HUES6 (cell line): ENCODE measurements at regions not wholly inside any gene's neighbourhood (a gene's known extent, or its start where the extent isn't known, plus 50 kb on each side); places are given as distances from the start of the nearest gene placed in this dataset.

ENCODE experiments used
- H3K27ac ChIP-seq: 2 replicates; pipeline ENCODE4 v1.7.0; 2013; ENCODE audit warnings: low read depth, mild to moderate bottlenecking, low read length, inconsistent platforms
- H3K27me3 ChIP-seq: 2 replicates; pipeline ENCODE4 v1.6.1; 2013; ENCODE audit warnings: low read length; ENCODE audit not compliant: control insufficient read depth, insufficient read depth
- H3K36me3 ChIP-seq: 2 replicates; pipeline ENCODE4 v1.6.1; 2013; ENCODE audit warnings: low read length; ENCODE audit not compliant: control insufficient read depth, insufficient read depth
- H3K4me1 ChIP-seq: 2 replicates; pipeline ENCODE4 v1.6.1; 2013; ENCODE audit warnings: low read length; ENCODE audit not compliant: control insufficient read depth, insufficient read depth
- H3K4me3 ChIP-seq: 2 replicates; pipeline ENCODE4 v1.5.1; 2013; ENCODE audit warnings: low read depth, low read length
- H3K9ac ChIP-seq: one replicate; pipeline ENCODE4 v1.6.1; 2013; ENCODE audit warnings: mild to moderate bottlenecking, low read length
- H3K9me3 ChIP-seq: 2 replicates; pipeline ENCODE4 v1.6.1; 2013; ENCODE audit warnings: low read depth, low read length; ENCODE audit not compliant: control insufficient read depth, insufficient read depth

GRCh38 chr5:89932771-89933181, 476.8 kb downstream of the CETN3 start:
- Histone ChIP-seq H3K4me1 (peaks cover 20% of the 10 kb centered on the region), H3K9ac (no peak overlapping the region), H3K4me3 (no peak overlapping the region), H3K27me3 (no peaks in the 10 kb centered on the region), H3K27ac (no peak overlapping the region), H3K9me3 (no peaks in the 10 kb centered on the region), H3K36me3 (no peaks in the 10 kb centered on the region)

- Histone ChIP-seq H3K27me3 (no peaks in the 10 kb centered on the region), H3K9ac (no peak overlapping the region), H3K4me3 (no peak overlapping the region), H3K27ac (peak overlapping the region; percentile 47; the same call in 1 of the 2 replicates), H3K36me3 (no peaks in the 10 kb centered on the region), H3K9me3 (no peaks in the 10 kb centered on the region), H3K4me1 (peaks cover 20% of the 10 kb centered on the region)
Measured at GRCh38 chr5:89930591-89931392, 478.8 kb downstream of the CETN3 start.

DNA sequence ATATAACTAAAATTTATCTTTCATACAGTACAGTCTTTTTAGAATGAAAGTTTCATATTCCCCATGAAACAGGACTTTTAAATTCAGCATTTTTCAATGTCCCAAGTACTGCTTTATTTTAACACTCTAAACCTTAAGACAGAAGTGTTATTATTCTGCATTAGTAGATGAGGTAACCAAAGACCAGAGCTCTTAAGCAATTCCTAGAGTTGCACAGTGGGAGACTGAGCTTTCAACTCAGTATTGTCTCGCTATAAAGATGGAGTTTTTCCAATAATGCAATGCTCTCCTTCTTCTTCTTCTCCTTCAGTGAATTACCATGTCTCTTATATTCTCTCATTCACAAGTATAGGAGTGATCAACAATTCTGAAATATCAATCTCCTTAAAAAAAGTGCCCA, 479.7 kb downstream of the CETN3 start:
- H3K36me3 ChIP-seq = no peaks in the 10 kb centered on the region
- no peak overlapping the region for H3K27ac ChIP-seq
- H3K9me3 ChIP-seq = no peaks in the 10 kb centered on the region
- H3K4me3 ChIP-seq = no peak overlapping the region
- H3K9ac ChIP-seq = no peak overlapping the region
- H3K4me1 ChIP-seq = peaks cover 20% of the 10 kb centered on the region
- no peaks in the 10 kb centered on the region for H3K27me3 ChIP-seq

- H3K4me1 ChIP-seq = peaks cover 20% of the 10 kb centered on the region
- H3K4me3 ChIP-seq = no peak overlapping the region
- no peaks in the 10 kb centered on the region for H3K36me3 ChIP-seq
- no peaks in the 10 kb centered on the region for H3K27me3 ChIP-seq
- no peak overlapping the region for H3K27ac ChIP-seq
- no peaks in the 10 kb centered on the region for H3K9me3 ChIP-seq
- H3K9ac ChIP-seq = no peak overlapping the region
Measured at GRCh38 chr5:89929173-89929572, 480.4 kb downstream of the CETN3 start.

DNA sequence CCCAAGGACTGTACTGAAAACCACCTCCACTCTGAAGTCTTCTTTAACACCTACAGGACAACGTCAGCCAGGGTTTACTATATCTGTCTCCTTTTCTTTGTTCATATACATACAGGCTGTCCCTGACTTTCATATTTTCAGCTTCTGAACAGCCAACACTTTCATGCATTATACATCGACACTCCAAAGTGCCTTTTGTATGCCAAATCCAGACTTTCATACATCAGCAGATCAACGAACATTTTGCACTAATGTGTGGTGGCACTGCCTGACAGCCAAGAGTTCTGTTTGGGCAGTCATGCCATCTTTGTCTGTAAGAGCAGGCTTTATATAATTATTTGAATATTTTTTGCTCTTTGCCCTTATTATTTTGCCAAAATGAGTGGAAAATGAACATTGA, 487.4 kb downstream of the CETN3 start:
- Histone ChIP-seq H3K27ac (no peak overlapping the region), H3K4me3 (no peak overlapping the region), H3K36me3 (no peaks in the 10 kb centered on the region), H3K9me3 (no peaks in the 10 kb centered on the region), H3K9ac (no peak overlapping the region), H3K4me1 (no peaks in the 10 kb centered on the region), H3K27me3 (no peaks in the 10 kb centered on the region)

DNA sequence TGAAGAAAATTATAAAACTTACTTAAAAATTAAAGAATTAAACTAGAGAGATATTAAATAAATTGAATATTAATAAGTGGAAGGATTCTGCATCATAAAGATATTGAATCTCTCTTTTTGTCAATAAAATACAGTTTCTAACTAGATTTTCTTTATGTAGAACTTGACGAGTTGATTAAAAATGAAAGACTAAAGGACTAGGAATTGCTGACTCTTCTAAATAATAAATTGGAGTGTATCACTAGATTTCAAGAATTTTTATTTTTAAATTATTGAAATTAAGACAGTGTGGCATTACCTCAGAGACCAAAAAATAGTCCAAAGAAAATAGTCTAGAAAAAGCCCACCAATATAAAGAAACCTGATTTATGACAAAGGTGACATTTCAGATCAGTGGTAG, 492.4 kb downstream of the CETN3 start:
- H3K9me3 ChIP-seq = no peaks in the 10 kb centered on the region
- H3K9ac ChIP-seq = no peak overlapping the region
- H3K4me1 ChIP-seq = no peaks in the 10 kb centered on the region
- no peak overlapping the region for H3K4me3 ChIP-seq
- H3K27ac ChIP-seq = no peak overlapping the region
- no peaks in the 10 kb centered on the region for H3K27me3 ChIP-seq
- no peaks in the 10 kb centered on the region for H3K36me3 ChIP-seq

DNA sequence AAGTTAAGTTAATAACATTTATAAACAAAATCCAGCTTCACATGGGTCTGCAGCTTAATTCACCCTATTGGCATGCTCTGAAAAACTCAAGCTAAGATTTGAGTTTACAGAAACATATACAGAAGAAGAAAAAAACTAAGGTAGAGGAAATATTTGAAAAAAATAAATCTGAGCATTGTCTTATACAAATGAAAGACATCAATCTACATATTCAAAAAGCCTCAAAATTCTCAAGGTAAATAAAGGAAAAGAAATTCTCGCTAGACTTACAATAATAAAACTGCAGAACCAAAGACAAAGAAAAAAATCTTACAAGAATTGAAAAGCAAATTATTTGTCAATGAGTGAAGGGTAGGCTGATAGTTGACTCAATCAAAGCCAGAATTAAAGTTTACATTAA, 493.4 kb downstream of the CETN3 start:
- H3K4me3 ChIP-seq = no peak overlapping the region
- no peaks in the 10 kb centered on the region for H3K9me3 ChIP-seq
- H3K27me3 ChIP-seq = no peaks in the 10 kb centered on the region
- H3K36me3 ChIP-seq = no peaks in the 10 kb centered on the region
- no peaks in the 10 kb centered on the region for H3K4me1 ChIP-seq
- no peak overlapping the region for H3K27ac ChIP-seq
- H3K9ac ChIP-seq = no peak overlapping the region

DNA sequence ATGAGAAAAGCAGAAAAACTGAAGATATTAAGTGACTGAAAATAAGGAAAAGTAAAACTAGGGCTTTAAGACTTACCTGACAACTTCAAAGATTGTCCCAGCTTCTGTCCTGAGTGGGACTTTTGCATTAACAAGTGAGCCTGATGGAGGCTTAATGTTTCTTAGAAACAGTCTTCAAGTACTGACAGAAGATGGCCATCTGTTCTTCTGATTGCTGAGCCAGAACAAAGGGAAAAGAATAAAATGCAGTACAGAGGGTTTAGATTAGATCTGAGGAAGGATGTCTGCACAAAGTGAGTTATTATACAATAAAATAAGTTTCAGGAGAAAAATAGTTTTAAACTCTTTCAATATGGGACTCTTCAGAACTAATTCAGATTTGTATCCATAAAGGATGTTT, 500.7 kb downstream of the CETN3 start:
- no peak overlapping the region for H3K4me3 ChIP-seq
- H3K36me3 ChIP-seq = no peaks in the 10 kb centered on the region
- no peaks in the 10 kb centered on the region for H3K4me1 ChIP-seq
- H3K9ac ChIP-seq = no peak overlapping the region
- H3K9me3 ChIP-seq = no peaks in the 10 kb centered on the region
- H3K27ac ChIP-seq = no peak overlapping the region
- H3K27me3 ChIP-seq = no peaks in the 10 kb centered on the region

GRCh38 chr5:89904442-89904841, 505.1 kb downstream of the CETN3 start:
- Histone ChIP-seq H3K4me1 (no peaks in the 10 kb centered on the region), H3K27me3 (no peaks in the 10 kb centered on the region), H3K36me3 (no peaks in the 10 kb centered on the region), H3K4me3 (no peak overlapping the region), H3K9me3 (no peaks in the 10 kb centered on the region), H3K9ac (no peak overlapping the region), H3K27ac (no peak overlapping the region)

DNA sequence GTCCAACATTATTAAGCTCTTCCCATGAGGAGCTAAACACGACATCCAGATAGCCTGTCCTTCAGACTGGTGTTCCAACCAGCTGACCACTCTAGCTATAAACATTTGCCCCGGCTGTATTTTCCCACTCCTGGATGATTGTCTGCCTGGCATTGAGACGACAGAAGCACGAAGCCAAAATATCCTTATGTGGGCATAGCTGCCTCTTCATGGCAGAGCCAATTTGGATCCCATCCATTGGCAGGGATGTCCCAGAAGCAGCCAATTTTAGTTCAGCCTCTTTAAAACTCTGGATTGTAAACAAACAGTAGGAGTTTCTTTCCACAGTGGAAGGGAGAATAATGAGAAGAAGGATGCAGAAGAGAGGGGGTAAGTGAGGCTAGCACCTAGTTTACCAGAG, 507.6 kb downstream of the CETN3 start:
- no peaks in the 10 kb centered on the region for H3K4me1 ChIP-seq
- no peaks in the 10 kb centered on the region for H3K9me3 ChIP-seq
- H3K27ac ChIP-seq = no peak overlapping the region
- no peaks in the 10 kb centered on the region for H3K36me3 ChIP-seq
- no peak overlapping the region for H3K4me3 ChIP-seq
- H3K27me3 ChIP-seq = no peaks in the 10 kb centered on the region
- H3K9ac ChIP-seq = no peak overlapping the region

- Histone ChIP-seq H3K9me3 (no peaks in the 10 kb centered on the region), H3K27me3 (no peaks in the 10 kb centered on the region), H3K4me1 (no peaks in the 10 kb centered on the region), H3K9ac (no peak overlapping the region), H3K27ac (no peak overlapping the region), H3K36me3 (no peaks in the 10 kb centered on the region), H3K4me3 (no peak overlapping the region)
Measured at GRCh38 chr5:89901346-89901745, 508.2 kb downstream of the CETN3 start.
